ENCODE measurements at regions not wholly inside any gene's neighbourhood (a gene's known extent, or its start where the extent isn't known, plus 50 kb on each side); places are given as distances from the start of the nearest gene placed in this dataset.

DNA sequence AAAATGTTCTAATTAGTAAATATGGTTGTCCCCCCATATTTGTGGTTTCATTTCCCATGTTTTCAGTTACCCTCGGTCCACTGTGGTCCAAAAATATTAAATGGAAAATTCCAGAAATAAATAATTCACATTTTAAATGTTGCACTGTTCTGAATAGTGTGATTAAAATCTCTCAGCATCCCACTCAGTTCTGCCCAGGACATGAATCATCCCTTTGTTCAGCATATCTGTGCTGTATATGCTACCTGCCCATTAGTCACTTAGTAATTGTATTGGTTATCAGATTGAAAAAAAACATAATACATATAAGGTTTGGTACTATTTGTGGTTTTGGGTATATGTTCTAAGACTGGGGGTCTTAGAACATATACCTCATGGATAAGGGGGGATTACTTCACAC lies 55.1 kb upstream of the NXF3 start (continued):
- TF ChIP-seq ATF2 (IDR thresholded peaks at IDR 0.05; ENCODE audit: low read length) (no peak), PHF8 (conservative IDR thresholded peaks at IDR 0.05; ENCODE audit: low read depth, low read length) (no peak), KDM4A (IDR thresholded peaks at IDR 0.05; ENCODE audit: low read depth, low read length, severe bottlenecking) (no peak), GTF2F1 (IDR thresholded peaks at IDR 0.05; ENCODE audit: borderline replicate concordance, low read depth, low read length) (no peak)
